Panc1 (cell line): ENCODE measurements at regions not wholly inside any gene's neighbourhood (a gene's known extent, or its start where the extent isn't known, plus 50 kb on each side); places are given as distances from the start of the nearest gene placed in this dataset.

Experiments
- ATAC-seq: fragments of 200-7000 bp; cut with Tn5 transposase; 2 replicates; pipeline ENCODE4 v1.9.1; 2020; ENCODE audit warnings: mild to moderate bottlenecking, moderate library complexity
- BruUV-seq: library from RNA; stranded (reverse); fragments of 400-500 nt; replicated peaks from 2 replicates; lab custom pipeline; 2021; lab: Mats Ljungman, UMichigan
- CTCF ChIA-PET: fragments of 300-600 bp; sonication (Branson Sonifier 250); formaldehyde crosslinking; loops from one replicate; lab custom pipeline; 2022; ENCODE audit warnings: antibody characterized with exemption; lab: Charles Lee
- POLR2A ChIA-PET: fragments of 300-600 bp; sonication (Branson Sonifier 250); formaldehyde crosslinking; loops from one replicate; lab custom pipeline; 2022; ENCODE audit warnings: antibody characterized with exemption; lab: Charles Lee
- DNase-seq: peaks from one replicate; pipeline ENCODE4 v3.0.0-alpha.2; 2010; ENCODE audit warnings: low read depth, low spot score
- H3K27ac ChIP-seq: 2 replicates; pipeline ENCODE4 v1.5.1; 2011; ENCODE audit warnings: mild to moderate bottlenecking, low read length, inconsistent platforms
- H3K27me3 ChIP-seq: fragments of 200-500 bp; sonication (Bioruptor generic); 2 replicates; pipeline ENCODE4 v1.6.0; 2014; ENCODE audit warnings: low read length, inconsistent platforms; ENCODE audit not compliant: control insufficient read depth, insufficient read depth
- H3K36me3 ChIP-seq: fragments of 200-500 bp; sonication (Bioruptor generic); 2 replicates; pipeline ENCODE4 v1.5.1; 2014; ENCODE audit warnings: inconsistent platforms, mild to moderate bottlenecking, low read length, moderate library complexity; ENCODE audit not compliant: control insufficient read depth, insufficient read depth
- H3K4me1 ChIP-seq: 2 replicates; pipeline ENCODE4 v1.5.1; 2011; ENCODE audit warnings: inconsistent platforms, mild to moderate bottlenecking, low read length, moderate library complexity; ENCODE audit not compliant: control insufficient read depth, insufficient read depth
- H3K4me3 ChIP-seq, 2 experiments: 2 replicates each; pipeline ENCODE4 v1.5.1; 2011 to 2012; ENCODE audit warnings: low read depth in 2 of 2, low read length in 2 of 2, mild to moderate bottlenecking in 2 of 2, inconsistent platforms in 1 of 2, moderate library complexity in 1 of 2
- H3K9me3 ChIP-seq: fragments of 200-500 bp; sonication (Bioruptor generic); 2 replicates; pipeline ENCODE4 v1.5.1; 2014; ENCODE audit warnings: low read depth, mild to moderate bottlenecking, inconsistent platforms, low read length, moderate library complexity; ENCODE audit not compliant: control insufficient read depth, insufficient read depth
- CTCF ChIP-seq: fragments of 450-650 bp; IDR thresholded peaks from 2 replicates; pipeline ENCODE4 v1.5.1; 2017; ENCODE audit warnings: mild to moderate bottlenecking
- POLR2AphosphoS5 ChIP-seq: IDR thresholded peaks from 2 replicates; pipeline ENCODE4 v1.6.1; 2012; ENCODE audit warnings: mild to moderate bottlenecking, low read depth, low read length, moderate library complexity
- REST ChIP-seq, 2 experiments: IDR thresholded peaks; 2 replicates each; pipeline ENCODE4 v1.6.1; 2011 to 2012; ENCODE audit warnings: low read depth in 2 of 2, control low read depth in 1 of 2, low read length in 1 of 2, mild to moderate bottlenecking in 1 of 2, moderate library complexity in 1 of 2; ENCODE audit not compliant: insufficient read depth in 1 of 2
- SIN3A ChIP-seq: IDR thresholded peaks from 2 replicates; pipeline ENCODE4 v1.6.1; 2012; ENCODE audit warnings: low read depth, mild to moderate bottlenecking, low read length, moderate library complexity, borderline replicate concordance; ENCODE audit not compliant: insufficient read depth
- TCF7L2 ChIP-seq: IDR thresholded peaks from 2 replicates; pipeline ENCODE4 v1.6.1; 2011; ENCODE audit warnings: mild to moderate bottlenecking, low read depth, low read length, inconsistent platforms
- in situ Hi-C: cut with HindIII; loops from 2 replicates; pipeline ENCODE4 v1.10.0; 2016; ENCODE audit warnings: low sequenced_read_pairs, low pct_unique_long_range_greater_than_20kb
- intact Hi-C: fragments of 100-400 bp; cut with micrococcal nuclease; formaldehyde crosslinking; loops from one replicate; pipeline ENCODE4 v1.10.0; 2022; ENCODE audit not compliant: unreplicated experiment

- no peaks in the 10 kb centered on the region for H3K4me1 ChIP-seq
- DNase-seq (no peak), ATAC-seq (no peak)
- H3K27me3 ChIP-seq = no peaks in the 10 kb centered on the region
- no peak for TF ChIP-seq CTCF
- no peak for TF ChIP-seq SIN3A
- TF ChIP-seq REST (IDR thresholded peaks at IDR 0.05; ENCODE audit: insufficient read depth in 1 of 2, low read depth in 2 of 2, low read length in 1 of 2) = no peak
- no peak for TF ChIP-seq TCF7L2
- no peak for TF ChIP-seq POLR2AphosphoS5
- in situ Hi-C loops (no loop called here), intact Hi-C loops (no loop called here)
- POLR2A ChIA-PET = no interaction called here
- no TSS peak for BruUV-seq
- no peaks in the 10 kb centered on the region for H3K9me3 ChIP-seq
- H3K27ac ChIP-seq = no peak overlapping the region
- no peak overlapping the region for H3K4me3 ChIP-seq
- CTCF ChIA-PET = no interaction called here
- no peaks in the 10 kb centered on the region for H3K36me3 ChIP-seq
These were observed 244.5 kb downstream of the GATA3 start for GRCh38 chr10:8298896-8299570.

- H3K27me3 ChIP-seq = 0 out of 2 replicates have a peak, but pooled peaks cover 2% of the 10 kb centered on the region
- TF ChIP-seq REST (IDR thresholded peaks at IDR 0.05; ENCODE audit: insufficient read depth in 1 of 2, low read depth in 2 of 2, low read length in 1 of 2) = no peak
- no peak for TF ChIP-seq CTCF
- TF ChIP-seq POLR2AphosphoS5 = no peak
- no peak for TF ChIP-seq TCF7L2
- TF ChIP-seq SIN3A = no peak
- in situ Hi-C loops (no loop called here), intact Hi-C loops (no loop called here)
- no peaks in the 10 kb centered on the region for H3K4me1 ChIP-seq
- ChIA-PET POLR2A (no interaction called here), CTCF (no interaction called here)
- no TSS peak for BruUV-seq
- H3K9me3 ChIP-seq = no peaks in the 10 kb centered on the region
- H3K36me3 ChIP-seq = no peaks in the 10 kb centered on the region
- H3K27ac ChIP-seq = no peak overlapping the region
- no peak for DNase-seq
- no peak overlapping the region for H3K4me3 ChIP-seq
- ATAC-seq = no peak
These were observed 246.4 kb downstream of the GATA3 start for GRCh38 chr10:8300925-8301324.
